HepG2 (cell line): ENCODE measurements at regions not wholly inside any gene's neighbourhood (a gene's known extent, or its start where the extent isn't known, plus 50 kb on each side); places are given as distances from the start of the nearest gene placed in this dataset.

Source experiments
- ATAC-seq: fragments of 200-7000 bp; cut with Tn5 transposase; 3 replicates; pipeline ENCODE4 v1.9.1; 2020; ENCODE audit warnings: mild to moderate bottlenecking, moderate library complexity
- BruUV-seq: library from RNA; stranded (reverse); fragments of 400-500 nt; replicated peaks from 2 replicates; lab custom pipeline; 2021; lab: Mats Ljungman, UMichigan
- CTCF ChIA-PET: fragments of 300-600 bp; formaldehyde crosslinking; extraction: SDS; loops from one replicate; lab custom pipeline; 2021; ENCODE audit warnings: low total read pairs, inconsistent platforms, low intra/inter-chr PET ratio; lab: Yijun Ruan, JAX
- POLR2A ChIA-PET: fragments of 350-600 bp; sonication (Branson Sonifier 250); formaldehyde crosslinking; loops from one replicate; lab custom pipeline; 2020; ENCODE audit warnings: antibody characterized with exemption, inconsistent platforms; lab: Yijun Ruan, JAX
- DNase-seq: peaks from one replicate; pipeline ENCODE4 v3.0.0-alpha.2; 2015; ENCODE audit warnings: low spot score
- FAIRE-seq: peaks from 3 replicates; lab custom pipeline; 2011; peaks lifted over from hg19 to GRCh38; lab: Jason Lieb, UNC
- H2AFZ ChIP-seq: one replicate; pipeline ENCODE4 v1.6.1; 2011; ENCODE audit warnings: low read length, inconsistent platforms
- H3K27ac ChIP-seq: fragments of 300-600 bp; 3 replicates; pipeline ENCODE4 v1.8.0; 2011; ENCODE audit warnings: mixed run types, mild to moderate bottlenecking, mixed read lengths, low read length, inconsistent platforms; ENCODE audit not compliant: insufficient read depth; ENCODE audit errors: extremely low read length
- H3K27me3 ChIP-seq, 2 experiments: fragments of 200-600 bp in 1 of 2; 2 replicates in 1 of 2; 3 replicates in 1 of 2; pipeline versions ENCODE4 v1.6.0 to v1.8.0; 2011; ENCODE audit warnings: low read length in 2 of 2, mild to moderate bottlenecking in 2 of 2, moderate library complexity in 2 of 2, inconsistent platforms in 1 of 2; ENCODE audit not compliant: insufficient read depth in 2 of 2, control insufficient read depth in 1 of 2
- H3K36me3 ChIP-seq, 2 experiments: fragments of 200-600 bp in 1 of 2; replicated peaks in 1 of 2; 2 replicates in 1 of 2; 3 replicates in 1 of 2; pipeline versions ENCODE4 v1.5.1 to v1.8.0; 2011; ENCODE audit warnings: low read length in 2 of 2, inconsistent platforms in 1 of 2; ENCODE audit not compliant: insufficient read depth in 2 of 2, control insufficient read depth in 1 of 2
- H3K4me1 ChIP-seq: 2 replicates; pipeline ENCODE4 v1.5.1; 2012; ENCODE audit warnings: low read length, inconsistent platforms; ENCODE audit not compliant: insufficient read depth
- H3K4me2 ChIP-seq: 2 replicates; pipeline ENCODE4 v1.6.0; 2011; ENCODE audit warnings: low read depth, low read length, inconsistent platforms
- H3K4me3 ChIP-seq, 3 experiments: fragments of 200-600 bp in 1 of 3; sonication (generic), shearing (Covaris generic) in 1 of 3; replicated peaks in 1 of 3; 2 replicates each; pipeline ENCODE4 v1.5.1; 2011 to 2016; ENCODE audit warnings: low read length in 3 of 3, inconsistent platforms in 2 of 3, low read depth in 2 of 3, mild to moderate bottlenecking in 2 of 3, control low read depth in 1 of 3, mixed read lengths in 1 of 3; ENCODE audit not compliant: insufficient read depth in 1 of 3
- H3K79me2 ChIP-seq: one replicate; pipeline ENCODE4 v1.6.1; 2011; ENCODE audit warnings: low read length, inconsistent platforms; ENCODE audit not compliant: insufficient read depth
- H3K9ac ChIP-seq: 2 replicates; pipeline ENCODE4 v1.6.0; 2011; ENCODE audit warnings: mild to moderate bottlenecking, low read depth, low read length, inconsistent platforms; ENCODE audit not compliant: insufficient read depth
- H3K9me3 ChIP-seq: 2 replicates; pipeline ENCODE4 v1.5.1; 2012; ENCODE audit warnings: mild to moderate bottlenecking, low read length
- H4K20me1 ChIP-seq: 2 replicates; pipeline ENCODE4 v1.6.0; 2011; ENCODE audit warnings: inconsistent platforms, mild to moderate bottlenecking, low read length, moderate library complexity; ENCODE audit not compliant: insufficient read depth
- AKAP8 ChIP-seq: sonication (generic); formaldehyde crosslinking; IDR thresholded peaks from 2 replicates; pipeline ENCODE4 v1.5.1; 2020; ENCODE audit warnings: mild to moderate bottlenecking, missing genetic modification reagents
- ARHGAP35 ChIP-seq: sonication (generic); formaldehyde crosslinking; IDR thresholded peaks from 2 replicates; pipeline ENCODE4 v1.9.0; 2022; ENCODE audit warnings: mild to moderate bottlenecking, inconsistent platforms, moderate library complexity, missing genetic modification reagents, borderline replicate concordance
- NPAS2 ChIP-seq: sonication (generic); formaldehyde crosslinking; IDR thresholded peaks from 2 replicates; pipeline ENCODE4 v1.8.0; 2022; ENCODE audit warnings: mild to moderate bottlenecking, missing genetic modification reagents, borderline replicate concordance
- PAF1 ChIP-seq: IDR thresholded peaks from 2 replicates; pipeline ENCODE4 v1.6.1; 2016; ENCODE audit warnings: missing genetic modification reagents, missing compliant biosample characterization
- PAWR ChIP-seq: sonication (generic); formaldehyde crosslinking; IDR thresholded peaks from 2 replicates; pipeline ENCODE4 v1.4.0; 2020; ENCODE audit warnings: missing genetic modification reagents, mild to moderate bottlenecking, borderline replicate concordance
- ZKSCAN8 ChIP-seq: IDR thresholded peaks from 2 replicates; pipeline ENCODE4 v1.6.1; 2016; ENCODE audit warnings: borderline replicate concordance, missing genetic modification reagents, missing compliant biosample characterization
- ZMYM3 ChIP-seq: sonication (generic); formaldehyde crosslinking; IDR thresholded peaks from 2 replicates; pipeline ENCODE4 v1.5.1; 2020; ENCODE audit warnings: mild to moderate bottlenecking, missing genetic modification reagents
- ZNF335 ChIP-seq: sonication (generic); formaldehyde crosslinking; IDR thresholded peaks from 2 replicates; pipeline ENCODE4 v1.4.0; 2020; ENCODE audit warnings: missing genetic modification reagents
- WGBS: methylation state at CpG from one replicate; pipeline ENCODE4 v1.1.6; 2017; ENCODE audit warnings: low lambda C conversion rate; 5-methylcytosine and 5-hydroxymethylcytosine counted together
- in situ Hi-C: cut with HindIII; loops from 2 replicates; pipeline ENCODE4 v1.10.0; 2017; ENCODE audit warnings: low pct_unique_long_range_greater_than_20kb; ENCODE audit not compliant: extremely low pct_ligation_motif_present
- intact Hi-C: fragments of 100-400 bp; cut with micrococcal nuclease; formaldehyde crosslinking; loops from one replicate; pipeline ENCODE4 v1.10.0; 2022; ENCODE audit not compliant: unreplicated experiment
- TF ChIP-seq, protein P1 (sequence below): sonication (generic); formaldehyde crosslinking; IDR thresholded peaks from 2 replicates; pipeline ENCODE4 v1.4.0; 2020; ENCODE audit warnings: missing genetic modification reagents, borderline replicate concordance

GRCh38 chr4:157977086-157977485 lies 195.7 kb downstream of the GASK1B start:
- no peak overlapping the region for H2AFZ ChIP-seq
- in situ Hi-C loops (loop anchor here (5.0 to 25.0 kb wide), 2 partner anchors 635 to 755 kb away; partner anchors contain the start of gene GRIA2), intact Hi-C loops (loop anchor here (5.0 kb wide), 1 partner anchor 590 kb away; no protein-coding TSS in a partner anchor)
- no peak for TF ChIP-seq ARHGAP35 (CRISPR knock-in tag)
- no peak for TF ChIP-seq ZMYM3 (CRISPR knock-in tag)
- no peak for TF ChIP-seq ZKSCAN8 (CRISPR knock-in tag)
- TF ChIP-seq NPAS2, result no peak
- no peak for TF ChIP-seq PAF1 (CRISPR knock-in tag)
- no peak for TF ChIP-seq AKAP8 (CRISPR knock-in tag)
- TF ChIP-seq PAWR (CRISPR knock-in tag), result no peak
- no peak overlapping the region for H3K9ac ChIP-seq
- H3K4me1 ChIP-seq, result 0 out of 2 replicates have a peak, but pooled peaks cover 6% of the 10 kb centered on the region
- H3K79me2 ChIP-seq, result no peaks in the 10 kb centered on the region
- no peak for DNase-seq
- POLR2A ChIA-PET, result no interaction called here
- H4K20me1 ChIP-seq, result no peaks in the 10 kb centered on the region
- CTCF ChIA-PET, result interaction anchor here (3.4 kb wide), 1 partner anchor 759 kb away, joined by 25 read pairs; no protein-coding TSS in a partner anchor
- no peak overlapping the region for H3K27ac ChIP-seq
- H3K4me3 ChIP-seq, result no peak overlapping the region
- H3K4me2 ChIP-seq, result no peak overlapping the region
- H3K27me3 ChIP-seq, result no peaks in the 10 kb centered on the region; a peak in 1 of 5 replicates
- no peak for ATAC-seq
- WGBS, result 43% methylated on average over 4 of the region's 4 CpGs
- H3K36me3 ChIP-seq, result no peaks in the 10 kb centered on the region
- H3K9me3 ChIP-seq, result no peaks in the 10 kb centered on the region
- FAIRE-seq, result no peak
- BruUV-seq, result no TSS peak

GRCh38 chr4:157973297-157973696 lies 199.5 kb downstream of the GASK1B start:
- POLR2A ChIA-PET, result no interaction called here
- no peak overlapping the region for H2AFZ ChIP-seq
- DNase-seq (no peak), FAIRE-seq (no peak)
- H4K20me1 ChIP-seq, result no peaks in the 10 kb centered on the region
- H3K4me3 ChIP-seq, result no peak overlapping the region
- in situ Hi-C loops (no loop called here), intact Hi-C loops (no loop called here)
- no peaks in the 10 kb centered on the region for H3K36me3 ChIP-seq
- no peaks in the 10 kb centered on the region for H3K79me2 ChIP-seq
- H3K9ac ChIP-seq, result no peak overlapping the region
- BruUV-seq, result no TSS peak
- no peak overlapping the region for H3K4me2 ChIP-seq
- WGBS, result 60% methylated on average over 5 of the region's 5 CpGs
- H3K27ac ChIP-seq, result no peak overlapping the region
- H3K4me1 ChIP-seq, result no peaks in the 10 kb centered on the region
- no peak for TF ChIP-seq ZNF335 (CRISPR knock-in tag)
- TF ChIP-seq, protein P1, sequence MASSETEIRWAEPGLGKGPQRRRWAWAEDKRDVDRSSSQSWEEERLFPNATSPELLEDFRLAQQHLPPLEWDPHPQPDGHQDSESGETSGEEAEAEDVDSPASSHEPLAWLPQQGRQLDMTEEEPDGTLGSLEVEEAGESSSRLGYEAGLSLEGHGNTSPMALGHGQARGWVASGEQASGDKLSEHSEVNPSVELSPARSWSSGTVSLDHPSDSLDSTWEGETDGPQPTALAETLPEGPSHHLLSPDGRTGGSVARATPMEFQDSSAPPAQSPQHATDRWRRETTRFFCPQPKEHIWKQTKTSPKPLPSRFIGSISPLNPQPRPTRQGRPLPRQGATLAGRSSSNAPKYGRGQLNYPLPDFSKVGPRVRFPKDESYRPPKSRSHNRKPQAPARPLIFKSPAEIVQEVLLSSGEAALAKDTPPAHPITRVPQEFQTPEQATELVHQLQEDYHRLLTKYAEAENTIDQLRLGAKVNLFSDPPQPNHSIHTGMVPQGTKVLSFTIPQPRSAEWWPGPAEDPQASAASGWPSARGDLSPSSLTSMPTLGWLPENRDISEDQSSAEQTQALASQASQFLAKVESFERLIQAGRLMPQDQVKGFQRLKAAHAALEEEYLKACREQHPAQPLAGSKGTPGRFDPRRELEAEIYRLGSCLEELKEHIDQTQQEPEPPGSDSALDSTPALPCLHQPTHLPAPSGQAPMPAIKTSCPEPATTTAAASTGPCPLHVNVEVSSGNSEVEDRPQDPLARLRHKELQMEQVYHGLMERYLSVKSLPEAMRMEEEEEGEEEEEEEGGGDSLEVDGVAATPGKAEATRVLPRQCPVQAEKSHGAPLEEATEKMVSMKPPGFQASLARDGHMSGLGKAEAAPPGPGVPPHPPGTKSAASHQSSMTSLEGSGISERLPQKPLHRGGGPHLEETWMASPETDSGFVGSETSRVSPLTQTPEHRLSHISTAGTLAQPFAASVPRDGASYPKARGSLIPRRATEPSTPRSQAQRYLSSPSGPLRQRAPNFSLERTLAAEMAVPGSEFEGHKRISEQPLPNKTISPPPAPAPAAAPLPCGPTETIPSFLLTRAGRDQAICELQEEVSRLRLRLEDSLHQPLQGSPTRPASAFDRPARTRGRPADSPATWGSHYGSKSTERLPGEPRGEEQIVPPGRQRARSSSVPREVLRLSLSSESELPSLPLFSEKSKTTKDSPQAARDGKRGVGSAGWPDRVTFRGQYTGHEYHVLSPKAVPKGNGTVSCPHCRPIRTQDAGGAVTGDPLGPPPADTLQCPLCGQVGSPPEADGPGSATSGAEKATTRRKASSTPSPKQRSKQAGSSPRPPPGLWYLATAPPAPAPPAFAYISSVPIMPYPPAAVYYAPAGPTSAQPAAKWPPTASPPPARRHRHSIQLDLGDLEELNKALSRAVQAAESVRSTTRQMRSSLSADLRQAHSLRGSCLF (CRISPR knock-in tag), result no peak
- TF ChIP-seq, all 625 proteins: peak for 0
- CTCF ChIA-PET, result no interaction called here
- no peaks in the 10 kb centered on the region for H3K27me3 ChIP-seq
- no peaks in the 10 kb centered on the region for H3K9me3 ChIP-seq
- ATAC-seq, result no peak
